Thyroid gland (tissue), 4 donors: ENCODE measurements at regions not wholly inside any gene's neighbourhood (a gene's known extent, or its start where the extent isn't known, plus 50 kb on each side); places are given as distances from the start of the nearest gene placed in this dataset.
"Not testable (repeated sequence)": the region's sequence is repeated elsewhere in the genome, so short reads cannot be mapped to it uniquely, and the experiment has no call there.

Experiments used
- DNase-seq, 2 donors: peaks; one replicate each; pipeline ENCODE4 v3.0.0-alpha.2; 2019
- H3K27ac ChIP-seq, 3 donors: fragments of 200-600 bp; sonication (generic); 1 replicate in 2 of 3; 2 replicates in 1 of 3; pipeline ENCODE4 v1.5.1; 2016 to 2019; ENCODE audit warnings: mild to moderate bottlenecking in 1 of 3, moderate library complexity in 1 of 3
- H3K27me3 ChIP-seq: fragments of 200-600 bp; sonication (generic); one replicate; pipeline ENCODE4 v1.5.1; 2019
- H3K36me3 ChIP-seq, 2 donors: fragments of 200-600 bp; sonication (generic); one replicate each; pipeline ENCODE4 v1.5.1; 2016 to 2019
- H3K4me1 ChIP-seq, 2 donors: fragments of 200-600 bp; sonication (generic); one replicate each; pipeline ENCODE4 v1.5.1; 2017 to 2019
- H3K4me3 ChIP-seq, 3 donors: fragments of 200-600 bp; sonication (generic); replicated peaks in 1 of 3; 1 replicate in 2 of 3; 2 replicates in 1 of 3; pipeline ENCODE4 v1.5.1; 2016; ENCODE audit warnings: mild to moderate bottlenecking in 1 of 3
- H3K9me3 ChIP-seq: fragments of 200-600 bp; sonication (generic); one replicate; pipeline ENCODE4 v1.5.1; 2017
- CTCF ChIP-seq, 6 experiments: fragments of 200-600 bp in 3 of 6; fragments of 450-650 bp in 3 of 6; sonication (generic) in 3 of 6; IDR thresholded peaks; one replicate each; pipeline ENCODE4 v1.5.1; 2016 to 2019; ENCODE audit warnings: antibody characterized with exemption in 6 of 6, mild to moderate bottlenecking in 2 of 6, inconsistent platforms in 1 of 6, moderate library complexity in 1 of 6
- POLR2A ChIP-seq, 2 donors: fragments of 450-650 bp; IDR thresholded peaks; one replicate each; pipeline ENCODE4 v1.6.1; 2017; ENCODE audit warnings: antibody characterized with exemption in 2 of 2, mild to moderate bottlenecking in 2 of 2, moderate library complexity in 1 of 2
- WGBS, 2 donors: methylation state at CpG; one replicate each; pipeline ENCODE4 v1.1.5; 2017; 5-methylcytosine and 5-hydroxymethylcytosine counted together
- intact Hi-C: fragments of 100-400 bp; cut with DNase I; formaldehyde crosslinking; loops from one replicate; pipeline ENCODE4 v1.15.1; 2023

DNA sequence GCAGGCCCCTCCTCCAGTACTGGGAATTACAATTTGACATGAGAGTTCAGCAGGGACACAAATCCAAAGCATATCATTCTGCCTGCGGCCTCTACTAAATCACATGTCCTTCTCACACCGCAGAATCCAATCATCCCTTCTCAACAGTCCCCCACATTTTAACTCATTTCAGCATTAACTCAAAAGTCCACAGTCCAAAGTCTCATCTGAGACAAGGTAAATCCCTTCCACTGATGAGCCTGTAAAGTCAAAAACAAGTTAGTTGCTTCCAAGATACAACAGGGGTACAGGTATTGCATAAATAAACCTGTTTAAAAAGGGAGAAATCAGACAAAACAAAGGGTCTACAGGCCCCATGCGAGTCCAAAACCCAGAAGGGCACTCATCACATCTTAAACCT, 64.0 kb downstream of the EBNA1BP2 start:
- no peaks in the 10 kb centered on the region for H3K4me1 ChIP-seq
- TF ChIP-seq CTCF (IDR thresholded peaks at IDR 0.05): no peak
- TF ChIP-seq POLR2A (IDR thresholded peaks at IDR 0.05): no peak
- no peak for DNase-seq

DNA sequence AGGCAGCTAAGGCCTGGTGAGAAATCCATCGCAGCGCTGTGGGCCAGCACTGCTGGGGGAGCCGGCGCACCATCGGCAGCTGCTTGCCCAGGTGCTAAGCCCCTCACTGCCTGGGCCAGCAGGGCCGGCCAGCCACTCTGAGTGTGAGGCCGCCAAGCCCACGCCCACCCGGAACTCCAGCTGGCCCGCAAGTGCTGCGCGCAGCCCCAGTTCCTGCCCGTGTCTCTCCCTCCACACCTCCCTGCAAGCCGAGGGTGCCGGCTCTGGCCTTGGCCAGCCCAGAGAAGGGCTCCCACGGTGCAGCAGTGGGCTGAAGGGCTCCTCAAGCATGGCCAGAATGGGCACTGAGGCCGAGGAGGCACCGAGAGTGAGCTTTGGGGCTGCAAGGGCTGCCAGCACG, 64.4 kb downstream of the EBNA1BP2 start:
- no peak for TF ChIP-seq POLR2A (IDR thresholded peaks at IDR 0.05)
- TF ChIP-seq CTCF (IDR thresholded peaks at IDR 0.05): no peak
- H3K4me3 ChIP-seq: no peak overlapping the region
- no peaks in the 10 kb centered on the region for H3K9me3 ChIP-seq
- H3K27me3 ChIP-seq: no peaks in the 10 kb centered on the region
- 85 to 100% methylated on average over 2 to 6 of the region's 19 CpGs for WGBS, 2 donors
- no peak for DNase-seq
- H3K4me1 ChIP-seq: no peaks in the 10 kb centered on the region
- intact Hi-C loops: no loop called here
- no peak overlapping the region for H3K27ac ChIP-seq
- H3K36me3 ChIP-seq: no peaks in the 10 kb centered on the region

More for the DNA sequence above, 64.0 kb downstream of the EBNA1BP2 start:
- WGBS, 2 donors: 88 to 90% methylated on average over 3 of the region's 3 CpGs
- no peaks in the 10 kb centered on the region for H3K27me3 ChIP-seq
- no peaks in the 10 kb centered on the region for H3K9me3 ChIP-seq
- intact Hi-C loops: no loop called here
- no peak overlapping the region for H3K27ac ChIP-seq
- no peak overlapping the region for H3K4me3 ChIP-seq
- H3K36me3 ChIP-seq: no peaks in the 10 kb centered on the region

DNA sequence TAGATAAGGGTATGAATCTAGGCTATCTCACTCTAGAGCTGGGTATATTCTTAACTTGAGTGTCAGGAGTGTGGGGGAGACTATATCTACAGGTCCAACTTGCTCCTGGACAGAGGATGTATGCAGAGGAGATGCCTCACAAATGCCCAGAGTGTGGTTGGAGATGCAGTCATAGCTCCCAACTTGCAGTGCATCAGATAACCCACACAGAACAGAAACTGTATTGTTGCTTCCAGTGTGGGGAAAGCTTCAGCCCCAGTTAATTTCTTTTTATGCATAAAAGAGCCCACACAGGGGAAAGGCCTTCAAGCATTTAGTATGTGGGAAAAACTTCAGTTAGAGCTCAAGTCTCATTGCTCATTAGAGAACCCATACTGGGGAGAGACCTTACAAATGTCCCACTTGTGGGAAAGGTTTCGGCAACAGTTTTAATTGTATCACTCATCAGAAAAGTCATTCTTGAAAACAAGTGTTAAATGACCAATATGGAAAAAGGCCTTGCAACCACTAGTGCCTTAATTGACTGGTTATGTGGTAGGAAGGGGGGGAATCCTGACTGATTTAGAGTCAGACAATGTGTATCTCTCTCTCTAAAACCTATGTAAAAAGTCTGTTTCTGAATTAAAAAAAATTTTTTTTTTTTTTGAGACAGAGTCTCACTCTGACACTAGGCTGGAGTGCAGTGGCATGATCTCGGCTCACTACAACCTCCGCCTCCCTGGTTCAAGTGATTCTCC, 67.9 kb downstream of the EBNA1BP2 start:
- DNase-seq: no peak
- H3K27me3 ChIP-seq: no peaks in the 10 kb centered on the region
- no peaks in the 10 kb centered on the region for H3K9me3 ChIP-seq
- H3K4me3 ChIP-seq: no peak overlapping the region
- H3K4me1 ChIP-seq: no peaks in the 10 kb centered on the region
- WGBS, 2 donors: 92 to 99% methylated on average over 3 of the region's 3 CpGs
- H3K27ac ChIP-seq: no peak overlapping the region
- H3K36me3 ChIP-seq: no peaks in the 10 kb centered on the region
- no peak for TF ChIP-seq POLR2A (IDR thresholded peaks at IDR 0.05)
- TF ChIP-seq CTCF (IDR thresholded peaks at IDR 0.05): no peak
- intact Hi-C loops: no loop called here

DNA sequence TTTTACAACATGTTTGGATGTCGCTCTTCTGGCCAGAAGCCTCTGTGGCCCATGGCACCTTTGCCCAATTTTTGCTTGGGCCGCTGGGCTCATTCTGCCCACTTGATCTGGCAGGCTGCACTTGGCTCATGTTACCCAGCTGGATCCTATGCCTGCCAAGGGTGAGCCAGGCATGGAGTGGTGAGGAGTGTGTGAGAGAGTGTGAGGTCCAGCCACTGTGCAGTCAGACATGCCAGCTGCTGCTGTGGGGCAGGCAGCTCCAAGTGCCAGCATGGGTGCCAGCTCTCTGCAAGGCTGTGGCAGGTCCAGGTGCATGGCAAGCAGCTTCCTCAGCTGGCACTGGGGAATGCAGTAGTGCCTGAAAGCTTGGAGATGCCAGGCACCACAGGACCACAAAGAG, 71.0 kb downstream of the EBNA1BP2 start:
- 68 to 75% methylated on average over 2 of the region's 2 CpGs for WGBS, 2 donors
- intact Hi-C loops: no loop called here
- H3K4me1 ChIP-seq: no peaks in the 10 kb centered on the region
- H3K36me3 ChIP-seq: no peaks in the 10 kb centered on the region
- no peak overlapping the region for H3K27ac ChIP-seq
- DNase-seq: peak; percentile 20 to 33
- TF ChIP-seq CTCF (IDR thresholded peaks at IDR 0.05): no peak
- TF ChIP-seq POLR2A (IDR thresholded peaks at IDR 0.05): no peak
- H3K4me3 ChIP-seq: no peak overlapping the region
- H3K27me3 ChIP-seq: no peaks in the 10 kb centered on the region
- H3K9me3 ChIP-seq: no peaks in the 10 kb centered on the region

GRCh38 chr1:43098200-43098599, 73.9 kb downstream of the EBNA1BP2 start:
- Histone ChIP-seq H3K27me3 (no peaks in the 10 kb centered on the region), H3K36me3 (no peaks in the 10 kb centered on the region), H3K4me3 (no peak overlapping the region), H3K27ac (no peak overlapping the region), H3K4me1 (no peaks in the 10 kb centered on the region), H3K9me3 (no peaks in the 10 kb centered on the region)
- TF ChIP-seq CTCF (IDR thresholded peaks at IDR 0.05): no peak
- no peak for TF ChIP-seq POLR2A (IDR thresholded peaks at IDR 0.05)
- intact Hi-C loops: no loop called here
- no peak for DNase-seq
- WGBS, 2 donors: 82 to 94% methylated on average over 2 of the region's 2 CpGs

DNA sequence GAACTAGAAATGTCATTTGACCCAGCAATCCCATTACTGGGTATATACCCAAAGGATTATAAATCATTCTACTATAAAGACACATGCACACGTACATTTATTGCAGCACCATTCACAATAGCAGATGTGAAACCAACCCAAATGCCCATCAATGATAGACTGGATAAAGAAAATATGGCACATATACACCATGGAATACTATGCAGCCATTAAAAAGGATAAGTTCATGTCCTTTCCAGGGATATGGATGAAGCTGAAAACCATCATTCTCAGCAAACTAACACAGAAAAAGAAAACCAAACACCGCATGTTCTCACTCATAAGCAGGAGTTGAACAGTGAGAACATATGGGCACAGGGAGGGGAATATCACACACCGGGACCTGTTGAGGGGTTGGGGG, 75.6 kb downstream of the EBNA1BP2 start:
- H3K9me3 ChIP-seq, H3K27me3 ChIP-seq, DNase-seq, intact Hi-C loops, H3K4me1 ChIP-seq, H3K4me3 ChIP-seq, H3K36me3 ChIP-seq, H3K27ac ChIP-seq: not testable (repeated sequence)
- 97% methylated on average over 3 of the region's 3 CpGs for WGBS, 2 donors

GRCh38 chr1:43090812-43091211, 81.3 kb downstream of the EBNA1BP2 start:
- intact Hi-C loops, H3K27ac ChIP-seq, H3K36me3 ChIP-seq, H3K27me3 ChIP-seq, H3K4me3 ChIP-seq, H3K4me1 ChIP-seq, H3K9me3 ChIP-seq, DNase-seq: not testable (repeated sequence)
- 76 to 81% methylated on average over 7 of the region's 7 CpGs for WGBS, 2 donors

DNA sequence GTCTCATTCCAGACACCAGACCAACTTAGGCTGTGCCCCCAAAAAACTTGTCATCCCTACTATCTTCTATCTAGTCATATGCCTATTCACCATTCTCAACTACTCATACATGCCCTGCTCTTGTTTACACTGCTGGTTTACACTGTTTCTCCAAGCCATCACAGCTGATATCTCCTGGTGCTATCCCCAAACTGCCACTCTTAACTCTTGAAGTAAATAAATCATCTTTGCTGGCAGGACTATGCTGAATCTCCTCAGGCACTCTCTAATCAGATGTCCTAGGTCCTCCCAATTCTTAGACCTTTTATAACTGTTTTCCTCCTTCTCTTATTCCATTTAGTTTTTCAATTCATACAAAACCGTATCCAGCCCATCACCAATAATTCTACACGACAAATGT, 81.9 kb downstream of the EBNA1BP2 start:
- H3K27ac ChIP-seq, H3K27me3 ChIP-seq, H3K36me3 ChIP-seq, H3K4me1 ChIP-seq, intact Hi-C loops, H3K4me3 ChIP-seq, DNase-seq, H3K9me3 ChIP-seq: not testable (repeated sequence)
- 84 to 88% methylated on average over 2 of the region's 2 CpGs for WGBS, 2 donors
